B cell (primary cell): ENCODE measurements at regions not wholly inside any gene's neighbourhood (a gene's known extent, or its start where the extent isn't known, plus 50 kb on each side); places are given as distances from the start of the nearest gene placed in this dataset.

ENCODE experiments used
- ATAC-seq: fragments of 200-7000 bp; cut with Tn5 transposase; one replicate; pipeline ENCODE4 v1.10.0; 2021; ENCODE audit warnings: low read depth, mild to moderate bottlenecking, moderate number of reproducible peaks, moderate library complexity
- CTCF ChIA-PET: fragments of 350-600 bp; sonication (Branson Sonifier 250); formaldehyde crosslinking; loops from one replicate; lab custom pipeline; 2021; ENCODE audit warnings: antibody characterized with exemption, inconsistent platforms; lab: Charles Lee
- POLR2A ChIA-PET: fragments of 350-600 bp; sonication (Branson Sonifier 250); formaldehyde crosslinking; loops from one replicate; lab custom pipeline; 2021; ENCODE audit warnings: antibody characterized with exemption; lab: Charles Lee
- DNase-seq: peaks from one replicate; pipeline ENCODE4 v3.0.0; 2013
- H2AFZ ChIP-seq: 2 replicates; pipeline ENCODE4 v1.6.1; 2012; ENCODE audit warnings: mild to moderate bottlenecking, low read depth, low read length; ENCODE audit not compliant: insufficient read depth, poor library complexity, severe bottlenecking
- H3K27ac ChIP-seq, 2 donors: 1 replicate in 1 of 2; 2 replicates in 1 of 2; pipeline ENCODE4 v1.5.1; 2012 to 2013; ENCODE audit warnings: low read length in 2 of 2, mild to moderate bottlenecking in 2 of 2, moderate library complexity in 1 of 2
- H3K27me3 ChIP-seq, 4 experiments: fragments of 200-600 bp in 1 of 4; sonication (generic) in 1 of 4; replicated peaks in 1 of 4; 1 replicate in 2 of 4; 2 replicates in 2 of 4; pipeline versions ENCODE4 v1.6.1 to v1.7.0; 2013 to 2016; ENCODE audit warnings: low read length in 3 of 4, mild to moderate bottlenecking in 2 of 4, mixed read lengths in 1 of 4, moderate library complexity in 1 of 4; ENCODE audit not compliant: insufficient read depth in 4 of 4, control insufficient read depth in 3 of 4; ENCODE audit errors: control extremely low read depth in 1 of 4
- H3K36me3 ChIP-seq, 2 experiments: replicated peaks in 1 of 2; 1 replicate in 1 of 2; 2 replicates in 1 of 2; pipeline versions ENCODE4 v1.6.1 to v1.7.1; 2013; ENCODE audit warnings: low read length in 1 of 2; ENCODE audit not compliant: insufficient read depth in 2 of 2, control insufficient read depth in 1 of 2; ENCODE audit errors: control extremely low read depth in 1 of 2, extremely low read depth in 1 of 2
- H3K4me1 ChIP-seq, 2 donors: fragments of 200-600 bp in 1 of 2; sonication (generic) in 1 of 2; 1 replicate in 1 of 2; 2 replicates in 1 of 2; pipeline versions ENCODE4 v1.5.1 to v1.6.1; 2013 to 2017; ENCODE audit warnings: low read length in 2 of 2; ENCODE audit not compliant: control insufficient read depth in 2 of 2, insufficient read depth in 2 of 2
- H3K4me2 ChIP-seq: replicated peaks from 2 replicates; pipeline ENCODE3; 2012; ENCODE audit warnings: mild to moderate bottlenecking, low read depth, low read length; ENCODE audit not compliant: poor library complexity, severe bottlenecking
- H3K4me3 ChIP-seq, 5 experiments: fragments of 200-600 bp in 1 of 5; sonication (generic) in 1 of 5; 1 replicate in 3 of 5; 2 replicates in 2 of 5; pipeline versions ENCODE4 v1.5.1 to v1.7.0; 2011 to 2016; ENCODE audit warnings: low read length in 4 of 5, mild to moderate bottlenecking in 4 of 5, low read depth in 2 of 5, control low read depth in 1 of 5, moderate library complexity in 1 of 5; ENCODE audit not compliant: insufficient read depth in 1 of 5; ENCODE audit errors: control extremely low read depth in 1 of 5, extremely low read depth in 1 of 5
- H3K79me2 ChIP-seq: fragments of 200-600 bp; sonication (generic); one replicate; pipeline ENCODE4 v1.6.0; 2016; ENCODE audit warnings: low read length; ENCODE audit not compliant: control insufficient read depth, insufficient read depth
- H3K9ac ChIP-seq: fragments of 200-600 bp; sonication (generic); 2 replicates; pipeline ENCODE4 v1.6.1; 2017; ENCODE audit warnings: mild to moderate bottlenecking, low read length, moderate library complexity
- H3K9me3 ChIP-seq, 3 donors: one replicate each; pipeline versions ENCODE4 v1.6.1 to v1.7.1; 2013; ENCODE audit warnings: low read length in 2 of 3; ENCODE audit not compliant: control insufficient read depth in 2 of 3, insufficient read depth in 1 of 3; ENCODE audit errors: control extremely low read depth in 1 of 3
- H4K20me1 ChIP-seq: 2 replicates; pipeline ENCODE4 v1.6.0; 2012; ENCODE audit warnings: mild to moderate bottlenecking, low read length; ENCODE audit not compliant: insufficient read depth, control insufficient read depth, poor library complexity, severe bottlenecking
- H3K27ac Mint-ChIP-seq: one replicate; pipeline ENCODE4 v1.8.0; 2021; ENCODE audit warnings: mixed read lengths
- H3K27me3 Mint-ChIP-seq: one replicate; pipeline ENCODE4 v1.8.0; 2021; ENCODE audit warnings: mixed read lengths
- H3K4me1 Mint-ChIP-seq: one replicate; pipeline ENCODE4 v1.8.0; 2021; ENCODE audit warnings: mixed read lengths
- H3K4me3 Mint-ChIP-seq: one replicate; pipeline ENCODE4 v1.8.0; 2021; ENCODE audit warnings: mixed read lengths
- H3K9me3 Mint-ChIP-seq: one replicate; pipeline ENCODE4 v1.8.0; 2022; ENCODE audit warnings: mixed read lengths; ENCODE audit not compliant: insufficient read depth
- CTCF ChIP-seq: fragments of 200-600 bp; IDR thresholded peaks from one replicate; pipeline ENCODE4 v1.8.0; 2022; ENCODE audit warnings: antibody characterized with exemption, mild to moderate bottlenecking
- EZH2 ChIP-seq: IDR thresholded peaks from 2 replicates; pipeline ENCODE4 v1.6.1; 2012; ENCODE audit warnings: borderline replicate concordance, low read depth, mild to moderate bottlenecking, moderate library complexity, low read length; ENCODE audit not compliant: insufficient read depth, poor library complexity, severe bottlenecking
- WGBS: methylation state at CpG from one replicate; pipeline ENCODE4 v1.1.5; 2013; ENCODE audit warnings: missing lambda C conversion rate; ENCODE audit not compliant: insufficient coverage; 5-methylcytosine and 5-hydroxymethylcytosine counted together
- intact Hi-C: fragments of 100-400 bp; cut with micrococcal nuclease; formaldehyde crosslinking; loops from one replicate; pipeline ENCODE4 v1.10.0; 2022

GRCh38 chr1:244212219-244212618 lies 161.1 kb downstream of the ZBTB18 start:
- Histone ChIP-seq H3K9me3 (peaks cover 0 to 5% (median 0%) of the 10 kb centered on the region in 3 donors), H3K4me2 (no peak overlapping the region), H3K36me3 (no peaks in the 10 kb centered on the region), H3K9ac (no peak overlapping the region), H3K27ac (no peak overlapping the region), H3K79me2 (no peaks in the 10 kb centered on the region), H2AFZ (no peak overlapping the region), H3K4me3 (no peak overlapping the region), H3K4me1 (peaks cover 6 to 8% of the 10 kb centered on the region in 2 donors), H3K27me3 (peaks cover 0 to 2% (median 0%) of the 10 kb centered on the region in 4 experiments), H4K20me1 (no peaks in the 10 kb centered on the region)
- intact Hi-C loops = no loop called here
- TF ChIP-seq CTCF = no peak
- no peak for TF ChIP-seq EZH2
- DNase-seq (no peak), ATAC-seq (no peak)
- ChIA-PET POLR2A (no interaction called here), CTCF (no interaction called here)
- peaks cover 13% of the 10 kb centered on the region for H3K4me1 Mint-ChIP-seq
- H3K27ac Mint-ChIP-seq = no peak overlapping the region
- no peaks in the 10 kb centered on the region for H3K9me3 Mint-ChIP-seq
- 97% methylated on average over 5 of the region's 6 CpGs for WGBS
- no peaks in the 10 kb centered on the region for H3K27me3 Mint-ChIP-seq
- no peak overlapping the region for H3K4me3 Mint-ChIP-seq

DNA sequence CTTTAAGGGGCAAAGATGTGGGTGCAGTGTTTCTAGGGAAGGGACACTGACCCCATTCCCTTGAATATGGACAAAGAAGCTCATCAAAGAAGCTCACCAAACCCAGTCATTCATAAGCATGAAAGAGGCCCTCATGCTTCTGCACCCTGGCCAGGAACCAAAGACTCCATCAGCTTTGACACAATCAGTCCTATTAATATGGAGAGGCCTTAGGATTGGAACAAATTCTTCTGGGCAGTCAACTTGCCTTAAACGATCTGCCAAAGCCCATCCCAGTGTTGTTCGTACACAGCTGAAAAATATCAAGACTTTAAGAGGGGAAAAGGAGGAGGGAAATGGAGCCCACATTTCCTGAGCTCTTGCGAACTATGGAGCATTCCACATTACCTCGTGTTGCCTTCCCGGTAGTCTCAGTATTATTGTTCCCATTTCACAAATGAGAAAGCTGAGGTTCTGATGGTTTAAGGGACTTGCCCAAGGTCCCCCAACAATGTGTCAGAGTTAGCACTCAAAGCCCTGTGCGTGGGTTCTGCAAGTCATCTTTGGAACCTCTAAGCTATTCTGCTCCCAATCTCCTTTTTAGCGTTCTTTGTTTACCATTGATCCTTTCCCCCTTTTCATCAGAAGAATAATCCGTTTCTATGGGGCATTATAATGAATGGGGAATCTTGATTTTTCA lies 161.9 kb downstream of the ZBTB18 start:
- Histone ChIP-seq H3K4me1 (peaks cover 6 to 8% of the 10 kb centered on the region in 2 donors), H3K36me3 (no peaks in the 10 kb centered on the region), H3K9ac (no peak overlapping the region), H3K79me2 (no peaks in the 10 kb centered on the region), H3K4me3 (no peak overlapping the region), H2AFZ (no peak overlapping the region), H3K9me3 (peaks cover 0 to 5% (median 0%) of the 10 kb centered on the region in 3 donors), H3K4me2 (no peak overlapping the region), H3K27me3 (peaks cover 0 to 3% (median 0%) of the 10 kb centered on the region in 4 experiments), H3K27ac (no peak overlapping the region), H4K20me1 (no peaks in the 10 kb centered on the region)
- ChIA-PET POLR2A (no interaction called here), CTCF (interaction anchor here (1.3 kb wide), 1 partner anchor 58 kb away, joined by 5 read pairs; no protein-coding TSS in a partner anchor)
- Mint-ChIP-seq H3K9me3 (no peaks in the 10 kb centered on the region), H3K27ac (no peak overlapping the region), H3K27me3 (no peaks in the 10 kb centered on the region), H3K4me3 (no peak overlapping the region), H3K4me1 (peaks cover 13% of the 10 kb centered on the region)
- 87% methylated on average over 3 of the region's 8 CpGs for WGBS
- no peak for DNase-seq
- no peak for ATAC-seq
- intact Hi-C loops = no loop called here
- TF ChIP-seq CTCF (no peak), EZH2 (no peak)
